ENCODE measurements at regions not wholly inside any gene's neighbourhood (a gene's known extent, or its start where the extent isn't known, plus 50 kb on each side); places are given as distances from the start of the nearest gene placed in this dataset.

DNA sequence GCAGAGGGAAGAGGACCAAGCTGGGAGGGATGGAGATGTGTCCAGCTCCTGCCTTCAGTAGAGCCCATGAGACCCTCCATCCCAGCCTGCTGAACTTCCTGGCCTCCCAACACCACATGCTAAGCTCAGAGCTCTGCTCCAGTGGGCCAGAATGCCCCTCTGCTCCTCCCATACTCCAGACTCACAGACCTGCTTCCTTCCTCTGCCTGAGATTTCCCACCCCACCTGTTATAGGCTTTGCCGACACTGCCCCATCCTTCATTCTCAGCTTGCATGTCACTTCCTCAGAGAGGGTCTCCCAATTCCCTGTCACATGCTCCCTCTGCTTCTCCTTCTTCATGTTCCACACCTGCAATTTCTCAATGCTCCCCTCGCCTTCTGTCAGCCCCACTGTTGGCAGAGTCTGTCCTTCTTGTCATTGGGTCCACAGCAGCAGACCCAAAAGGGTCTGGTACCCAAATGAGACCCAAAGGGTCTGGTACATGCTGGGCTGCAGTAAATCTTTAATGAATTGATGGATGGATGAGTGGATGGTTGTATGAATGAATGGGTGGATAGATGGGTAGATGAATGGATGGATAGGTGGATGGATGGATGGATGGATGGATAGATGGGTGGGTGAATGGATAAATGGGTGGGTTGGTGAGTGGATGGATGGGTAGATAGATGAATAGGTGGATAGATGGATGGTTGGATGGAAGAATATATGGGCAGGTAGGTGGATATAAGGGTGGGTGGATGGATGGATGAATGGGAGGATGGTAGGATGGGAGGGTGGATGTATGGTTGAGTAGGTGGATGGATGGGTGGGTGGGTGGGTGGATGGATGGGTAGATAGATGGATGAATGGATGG lies 105.3 kb upstream of the FGF3 start:
- TF ChIP-seq, protein P1, sequence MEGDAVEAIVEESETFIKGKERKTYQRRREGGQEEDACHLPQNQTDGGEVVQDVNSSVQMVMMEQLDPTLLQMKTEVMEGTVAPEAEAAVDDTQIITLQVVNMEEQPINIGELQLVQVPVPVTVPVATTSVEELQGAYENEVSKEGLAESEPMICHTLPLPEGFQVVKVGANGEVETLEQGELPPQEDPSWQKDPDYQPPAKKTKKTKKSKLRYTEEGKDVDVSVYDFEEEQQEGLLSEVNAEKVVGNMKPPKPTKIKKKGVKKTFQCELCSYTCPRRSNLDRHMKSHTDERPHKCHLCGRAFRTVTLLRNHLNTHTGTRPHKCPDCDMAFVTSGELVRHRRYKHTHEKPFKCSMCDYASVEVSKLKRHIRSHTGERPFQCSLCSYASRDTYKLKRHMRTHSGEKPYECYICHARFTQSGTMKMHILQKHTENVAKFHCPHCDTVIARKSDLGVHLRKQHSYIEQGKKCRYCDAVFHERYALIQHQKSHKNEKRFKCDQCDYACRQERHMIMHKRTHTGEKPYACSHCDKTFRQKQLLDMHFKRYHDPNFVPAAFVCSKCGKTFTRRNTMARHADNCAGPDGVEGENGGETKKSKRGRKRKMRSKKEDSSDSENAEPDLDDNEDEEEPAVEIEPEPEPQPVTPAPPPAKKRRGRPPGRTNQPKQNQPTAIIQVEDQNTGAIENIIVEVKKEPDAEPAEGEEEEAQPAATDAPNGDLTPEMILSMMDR (IDR thresholded peaks at IDR 0.05; ENCODE audit: insufficient read depth, low read depth, low read length): no peak
- TF ChIP-seq EZH2 (IDR thresholded peaks at IDR 0.05; ENCODE audit: insufficient read depth, low read length): no peak
